Left ventricle myocardium superior (tissue), 1 donor: ENCODE measurements at regions not wholly inside any gene's neighbourhood (a gene's known extent, or its start where the extent isn't known, plus 50 kb on each side); places are given as distances from the start of the nearest gene placed in this dataset.

Experiments used
- ATAC-seq: fragments of 200-7000 bp; cut with Tn5 transposase; one replicate; pipeline ENCODE4 v1.9.1; 2020; ENCODE audit warnings: mild to moderate bottlenecking, moderate library complexity
- DNase-seq: peaks from one replicate; pipeline ENCODE4 v3.0.0-alpha.2; 2020
- intact Hi-C: fragments of 100-400 bp; cut with micrococcal nuclease; formaldehyde crosslinking; loops from one replicate; pipeline ENCODE4 v1.11.0; 2022
- donor health status: DM: no; HTN: yes; CAD: no; lungs with severe emphysema.

DNA sequence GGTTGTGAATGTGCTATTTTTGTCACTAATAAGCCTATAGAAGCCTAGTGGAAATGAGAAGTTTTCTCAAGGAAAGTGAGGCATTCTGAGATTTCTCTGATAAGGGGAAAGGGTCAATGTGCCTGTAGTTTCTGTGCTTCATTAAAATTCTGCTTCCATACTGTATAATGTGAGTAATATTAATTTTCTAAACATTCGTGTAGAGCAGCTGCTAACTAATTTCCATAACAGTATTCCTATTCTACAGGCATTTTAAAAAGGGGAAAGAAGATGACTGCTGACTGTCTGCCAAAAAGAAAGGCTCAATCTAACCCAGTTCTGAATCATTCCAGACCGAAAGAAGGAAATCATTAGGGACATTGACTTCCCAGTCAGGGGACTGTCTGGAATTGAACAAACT lies 293.3 kb upstream of the TMPO start:
- DNase-seq, result no peak
- ATAC-seq, result no peak
- intact Hi-C loops, result no loop called here

DNA sequence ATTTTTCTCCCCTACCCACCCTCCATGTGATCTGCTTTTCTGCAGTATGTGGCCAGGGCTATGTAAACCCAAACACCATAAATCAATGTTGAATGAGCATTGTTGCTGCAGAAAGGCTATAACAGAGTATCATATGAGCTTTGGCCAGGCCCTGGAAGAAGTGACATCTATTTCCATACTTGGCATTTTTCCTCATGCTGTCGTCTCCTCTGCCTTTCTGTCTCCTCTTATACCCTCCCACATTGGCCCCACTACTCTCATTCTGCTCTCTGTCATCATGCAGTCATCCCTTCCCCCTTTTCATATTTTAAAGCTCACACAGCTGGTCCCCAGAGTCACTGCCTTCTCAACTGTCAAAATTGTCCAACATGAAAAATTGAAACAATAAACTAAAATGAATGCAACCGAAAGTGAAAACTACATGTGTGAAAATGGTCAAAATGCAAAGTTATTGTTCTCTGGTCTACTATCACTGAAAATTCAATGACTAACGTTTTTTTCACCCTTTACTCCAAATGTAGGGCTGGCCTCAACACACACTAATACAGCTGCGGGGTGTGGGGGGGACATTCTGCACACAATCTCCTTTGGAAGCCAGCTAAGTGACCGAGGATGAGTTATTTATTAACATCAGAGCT lies 290.7 kb upstream of the TMPO start:
- intact Hi-C loops, result no loop called here
- no peak for ATAC-seq
- no peak for DNase-seq

DNA sequence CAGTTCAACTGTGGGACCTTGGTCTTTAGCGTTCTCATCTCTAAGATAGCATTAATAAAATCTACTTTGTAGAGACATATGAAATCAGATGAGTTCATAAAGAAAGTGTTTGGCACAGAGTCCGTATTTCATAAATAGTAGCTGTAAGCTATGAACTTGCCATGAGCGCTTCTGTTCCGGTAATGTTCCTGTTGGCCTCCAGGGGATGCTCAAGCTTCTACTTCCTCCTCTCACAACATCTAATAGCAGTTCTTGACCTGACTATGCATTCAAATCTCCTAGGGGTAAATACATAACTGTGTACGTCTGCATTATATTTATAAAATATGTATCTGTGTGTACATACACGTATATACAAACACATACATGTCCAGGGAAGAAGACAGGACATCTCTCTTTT lies 288.2 kb upstream of the TMPO start:
- ATAC-seq, result no peak
- DNase-seq, result no peak
- intact Hi-C loops, result no loop called here

- intact Hi-C loops, result no loop called here
- DNase-seq, result no peak
- ATAC-seq, result no peak
These were observed 286.5 kb upstream of the TMPO start for GRCh38 chr12:98228683-98229539.

DNA sequence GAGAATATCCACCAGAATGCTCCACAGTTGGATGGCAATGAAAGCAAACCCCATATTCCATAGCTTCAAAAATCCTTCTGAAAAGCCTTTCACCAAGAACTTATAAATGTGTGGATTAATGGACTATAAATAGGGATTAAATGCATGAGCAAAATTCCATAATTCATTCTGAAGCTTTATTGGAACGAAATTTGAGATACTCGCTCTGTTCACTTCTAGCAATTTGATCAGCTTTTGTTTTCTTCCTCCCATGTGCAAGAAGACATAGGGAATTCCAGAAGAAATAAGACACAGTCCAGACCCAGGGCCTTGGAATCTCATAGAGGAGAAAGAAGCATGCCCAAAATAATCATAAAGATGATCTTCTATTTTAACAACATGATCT lies 285.9 kb upstream of the TMPO start:
- intact Hi-C loops, result no loop called here
- ATAC-seq (no peak), DNase-seq (no peak)

GRCh38 chr12:98232753-98233390 lies 282.5 kb upstream of the TMPO start:
- ATAC-seq (no peak), DNase-seq (no peak)
- intact Hi-C loops, result no loop called here

GRCh38 chr12:98235301-98235700 lies 280.1 kb upstream of the TMPO start:
- ATAC-seq (no peak), DNase-seq (no peak)
- intact Hi-C loops, result no loop called here

- no peak for DNase-seq
- intact Hi-C loops, result no loop called here
- ATAC-seq, result peak; percentile 45
These were observed 276.8 kb upstream of the TMPO start for GRCh38 chr12:98238515-98239130.

DNA sequence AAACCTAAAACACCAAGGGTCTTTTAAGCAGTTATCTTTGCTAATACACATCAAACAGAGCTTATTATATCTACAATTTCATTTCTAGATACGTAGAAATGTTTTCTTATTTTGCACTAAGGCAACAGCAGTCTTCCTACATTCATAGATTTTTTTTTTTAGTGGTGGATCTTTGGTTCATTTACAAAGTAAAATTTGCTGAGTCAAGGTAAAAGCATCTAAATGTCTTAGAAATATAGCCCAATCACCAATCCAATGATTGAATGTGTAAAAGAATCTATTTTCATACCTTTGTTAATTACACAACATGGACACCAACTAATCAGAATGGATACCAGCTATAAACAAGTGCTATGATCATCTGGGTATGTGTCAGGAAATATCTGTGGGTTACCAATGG lies 272.2 kb upstream of the TMPO start:
- intact Hi-C loops, result no loop called here
- DNase-seq (no peak), ATAC-seq (no peak)

DNA sequence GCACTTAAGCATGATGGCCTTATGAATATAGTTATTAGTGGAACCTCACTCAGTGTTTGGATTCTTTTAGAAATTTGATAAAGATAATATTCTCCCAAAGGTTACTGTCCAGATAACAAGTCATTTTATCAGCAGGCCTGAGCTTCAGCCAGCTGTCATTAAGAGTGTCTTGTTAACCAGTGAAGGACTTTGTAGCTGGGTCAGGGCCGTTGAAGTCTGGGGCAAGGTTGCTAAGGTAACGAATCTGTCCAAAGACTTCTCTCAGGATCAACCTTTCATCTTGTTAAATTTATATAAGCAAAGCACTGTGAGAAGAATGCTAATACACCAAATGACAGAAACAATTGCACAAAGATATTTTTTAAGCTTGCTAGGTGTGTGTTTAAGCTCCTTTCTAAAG lies 271.3 kb upstream of the TMPO start:
- DNase-seq (no peak), ATAC-seq (no peak)
- intact Hi-C loops, result no loop called here

GRCh38 chr12:98253207-98254037 lies 262.0 kb upstream of the TMPO start:
- intact Hi-C loops, result no loop called here
- ATAC-seq (no peak), DNase-seq (no peak)

DNA sequence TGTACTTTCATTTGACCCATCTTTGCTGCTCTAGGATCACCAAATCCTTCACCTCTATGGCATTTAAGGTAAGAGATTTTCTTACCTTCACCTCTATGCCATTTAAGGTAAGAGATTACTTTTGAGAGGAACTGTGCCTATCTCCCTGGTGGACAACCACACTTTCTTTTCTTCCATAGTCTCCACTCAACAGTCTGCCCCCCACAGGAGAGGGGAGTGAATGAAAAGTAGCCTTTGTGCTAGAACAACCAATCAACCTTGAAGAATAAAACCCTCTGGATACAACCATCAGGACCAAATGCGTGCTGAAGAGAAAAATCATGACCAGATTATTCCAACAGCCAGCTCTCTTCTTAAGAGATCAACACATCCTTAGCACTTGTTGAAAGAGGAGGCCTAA lies 258.6 kb upstream of the TMPO start:
- ATAC-seq (no peak), DNase-seq (no peak)
- intact Hi-C loops, result no loop called here

DNA sequence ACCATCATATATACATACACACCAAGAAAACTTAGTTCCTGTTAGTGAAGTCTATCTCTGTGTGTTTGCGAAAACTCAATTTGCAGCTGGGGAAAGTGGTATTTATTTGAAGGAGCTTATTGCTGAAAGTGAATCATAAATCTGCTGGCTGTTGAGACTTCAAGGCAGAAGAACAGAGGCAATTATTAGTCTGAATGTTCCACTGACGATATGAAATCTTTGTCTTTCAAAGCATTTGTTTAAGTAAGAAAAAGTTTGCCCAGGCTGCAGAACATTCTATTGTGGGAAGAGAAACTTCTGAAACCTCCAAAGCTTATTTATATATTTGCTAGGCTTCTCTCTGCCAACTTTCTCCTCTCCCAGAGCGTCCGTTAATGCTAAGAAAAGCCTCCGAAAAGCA lies 255.7 kb upstream of the TMPO start:
- intact Hi-C loops, result no loop called here
- ATAC-seq, result no peak
- DNase-seq, result no peak

DNA sequence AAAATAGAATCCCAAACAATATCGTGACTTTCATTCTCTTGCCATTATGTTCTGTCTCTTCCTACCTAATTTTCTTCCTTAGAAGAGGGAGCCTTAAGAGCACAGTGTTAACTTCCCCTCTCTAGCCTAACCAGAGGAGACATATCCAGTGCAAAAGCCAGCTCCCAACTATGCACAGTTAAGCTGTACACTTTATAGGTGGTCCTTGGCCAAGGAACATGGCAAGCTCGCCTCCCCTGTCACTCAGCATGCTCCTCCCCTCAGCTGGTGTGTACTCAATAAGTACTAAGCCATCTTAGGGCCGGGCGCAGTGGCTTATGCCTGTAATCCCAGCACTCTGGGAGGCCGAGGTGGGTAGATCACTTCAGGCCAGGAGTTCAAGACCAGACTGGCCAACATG lies 255.1 kb upstream of the TMPO start:
- DNase-seq, result no peak
- intact Hi-C loops, result no loop called here
- no peak for ATAC-seq

- intact Hi-C loops, result no loop called here
- DNase-seq, result no peak
- ATAC-seq, result no peak
These were observed 252.5 kb upstream of the TMPO start for GRCh38 chr12:98262902-98263301.

DNA sequence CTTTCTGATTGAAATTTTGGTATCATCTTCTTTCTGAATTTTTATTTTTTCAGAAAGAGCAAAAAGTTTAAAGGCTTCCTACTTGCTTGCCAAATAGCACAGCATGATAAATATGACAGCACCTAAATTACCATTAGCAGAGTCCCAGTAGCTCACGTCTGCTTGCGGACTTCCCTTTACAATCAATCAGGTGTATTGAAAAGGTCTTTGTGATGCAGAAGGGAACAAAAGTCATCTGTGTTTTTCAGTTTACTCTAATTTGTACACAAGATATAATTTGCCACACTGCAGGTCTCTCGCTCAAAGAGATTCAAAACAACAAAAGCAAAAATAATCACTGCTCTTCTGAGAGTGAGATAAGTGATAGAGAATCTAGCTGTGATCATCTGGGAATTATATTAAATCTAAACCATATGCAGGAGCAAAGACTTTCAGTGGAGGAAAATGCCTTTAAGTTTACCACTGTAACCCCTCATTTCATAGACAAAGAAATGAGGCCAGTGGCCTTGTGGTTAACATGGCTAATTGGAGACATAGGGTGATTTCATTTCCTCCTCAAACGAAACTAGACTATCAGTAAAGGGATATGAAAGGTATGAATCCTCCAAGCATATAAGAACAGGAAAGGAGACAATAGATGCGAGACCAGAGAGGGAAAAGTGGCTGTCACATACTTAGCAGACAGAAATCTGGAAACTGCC lies 240.8 kb upstream of the TMPO start:
- ATAC-seq (no peak), DNase-seq (no peak)
- intact Hi-C loops, result no loop called here

DNA sequence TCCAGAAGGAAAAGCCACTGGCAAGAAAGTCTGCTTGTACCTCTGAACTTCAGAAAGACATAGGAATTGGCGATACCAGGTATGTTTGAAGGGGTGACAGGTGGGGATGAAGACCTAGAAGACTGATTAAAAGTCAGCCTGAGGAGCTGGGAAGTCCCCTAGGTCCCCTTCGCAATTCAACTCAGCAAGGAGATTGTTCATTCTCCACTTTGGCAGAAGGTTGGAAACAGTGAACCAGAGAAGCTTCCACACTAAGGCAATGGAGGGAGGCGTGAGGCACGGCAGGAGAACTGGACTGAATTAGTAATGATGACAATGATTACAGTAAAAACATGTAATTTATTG lies 240.3 kb upstream of the TMPO start:
- DNase-seq, result no peak
- intact Hi-C loops, result no loop called here
- ATAC-seq, result no peak

- intact Hi-C loops, result no loop called here
- ATAC-seq, result no peak
- DNase-seq, result no peak
These were observed 235.2 kb upstream of the TMPO start for GRCh38 chr12:98280152-98280551.

DNA sequence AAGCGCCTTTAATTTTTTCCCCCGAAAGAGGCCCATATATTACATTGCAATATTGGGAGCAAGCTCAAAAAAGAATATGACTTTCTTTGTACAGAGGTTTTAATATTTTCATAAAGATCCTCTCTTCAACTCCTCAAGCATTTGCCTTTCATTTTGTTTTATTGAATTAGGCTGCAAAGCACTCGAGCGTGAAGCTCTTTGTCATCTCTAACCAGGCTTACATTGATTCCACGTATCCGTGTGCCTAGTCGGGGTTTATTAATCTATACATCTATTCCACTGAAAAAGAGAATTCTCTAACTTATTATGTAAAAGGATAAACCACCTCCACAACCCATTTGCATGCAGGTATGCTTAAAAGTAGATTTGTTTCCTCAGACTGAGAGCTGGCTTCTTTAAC lies 234.8 kb upstream of the TMPO start:
- DNase-seq, result no peak
- ATAC-seq, result no peak
- intact Hi-C loops, result no loop called here
